Right lobe of liver (tissue), 6 donors: ENCODE measurements at regions not wholly inside any gene's neighbourhood (a gene's known extent, or its start where the extent isn't known, plus 50 kb on each side); places are given as distances from the start of the nearest gene placed in this dataset.

ENCODE experiments used
- ATAC-seq, 4 donors: fragments of 200-7000 bp; cut with Tn5 transposase; one replicate each; pipeline ENCODE4 v1.9.1; 2020; ENCODE audit warnings: mild to moderate bottlenecking in 4 of 4, moderate library complexity in 4 of 4
- DNase-seq, 3 donors: peaks; one replicate each; pipeline ENCODE4 v3.0.0-alpha.2; 2020
- H3K27ac ChIP-seq, 3 donors: fragments of 200-600 bp; one replicate each; pipeline ENCODE4 v1.8.0; 2022
- H3K27me3 ChIP-seq, 2 donors: fragments of 200-600 bp; one replicate each; pipeline ENCODE4 v1.8.0; 2022
- H3K36me3 ChIP-seq, 4 donors: fragments of 200-600 bp; sonication (generic) in 1 of 4; one replicate each; pipeline versions ENCODE4 v1.5.1 to v1.8.0; 2017 to 2022; ENCODE audit warnings: control low read depth in 1 of 4
- H3K4me1 ChIP-seq, 4 donors: fragments of 200-600 bp; sonication (generic) in 1 of 4; one replicate each; pipeline versions ENCODE4 v1.5.1 to v1.8.0; 2017 to 2022; ENCODE audit warnings: control low read depth in 1 of 4
- H3K4me3 ChIP-seq, 3 donors: fragments of 200-600 bp; one replicate each; pipeline ENCODE4 v1.8.0; 2022
- H3K9me3 ChIP-seq, 4 donors: fragments of 200-600 bp; sonication (generic) in 1 of 4; one replicate each; pipeline versions ENCODE4 v1.5.1 to v1.8.0; 2017 to 2022; ENCODE audit warnings: control low read depth in 1 of 4
- CTCF ChIP-seq, 4 donors: fragments of 200-600 bp in 3 of 4; fragments of 450-650 bp in 1 of 4; IDR thresholded peaks; one replicate each; pipeline versions ENCODE4 v1.5.1 to v1.8.0; 2016 to 2022; ENCODE audit warnings: antibody characterized with exemption in 4 of 4, mild to moderate bottlenecking in 2 of 4
- POLR2A ChIP-seq: fragments of 450-650 bp; IDR thresholded peaks from one replicate; pipeline ENCODE4 v1.6.1; 2017; ENCODE audit warnings: antibody characterized with exemption, mild to moderate bottlenecking
- WGBS: methylation state at CpG from one replicate; pipeline ENCODE4 v1.1.6; 2018; ENCODE audit warnings: low coverage, low lambda C conversion rate; ENCODE audit not compliant: insufficient coverage; ENCODE audit errors: missing lambda C conversion rate; 5-methylcytosine and 5-hydroxymethylcytosine counted together
- intact Hi-C, 2 donors: fragments of 100-400 bp; cut with DNase I; formaldehyde crosslinking; loops; one replicate each; pipeline versions ENCODE4 v1.11.2 to v1.14.1; 2022
- donor health status: DM: no; HTN: yes; CAD: no.
- donor health status: DM: no; HTN: no; CAD: no.
- donor health status: DM: no; HTN: no; CAD: no.
- donor health status: DM: no; HTN: yes; CAD: no.
- donor health status: DM: no; HTN: yes; CAD: no.

DNA sequence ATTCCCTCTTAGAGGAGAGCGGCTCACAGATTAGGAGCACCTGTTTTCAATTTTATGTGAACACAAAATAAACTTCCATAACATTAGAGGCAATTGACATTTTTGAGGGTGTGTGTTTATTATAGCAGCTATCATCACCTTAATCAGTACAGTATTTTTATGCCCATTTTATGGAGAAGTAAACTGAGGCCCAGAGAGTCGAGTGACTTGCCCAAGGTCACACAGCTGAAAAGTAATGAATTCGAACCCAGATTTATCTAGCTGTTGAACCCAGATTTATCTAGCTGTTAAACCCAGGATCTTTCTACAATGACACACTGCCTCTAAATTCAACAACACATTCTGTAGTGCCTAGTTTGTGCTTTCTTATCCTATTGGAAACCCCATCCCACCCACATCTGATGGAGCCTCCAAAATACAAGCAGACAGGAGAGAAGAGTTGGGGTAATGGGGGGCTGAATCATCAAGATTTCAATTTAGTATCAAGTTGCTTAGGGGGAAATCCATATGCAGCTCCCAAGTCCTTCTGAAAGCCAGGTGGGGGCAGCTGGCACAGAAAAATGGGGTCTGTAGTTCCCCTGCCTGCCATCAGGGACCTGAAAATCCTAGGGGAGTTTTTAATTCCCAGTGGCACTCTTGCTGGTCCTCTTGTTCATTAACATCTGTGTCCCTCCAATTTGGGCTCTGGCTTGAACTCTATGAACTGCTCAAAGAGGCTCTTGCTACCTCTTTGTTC lies 50.4 kb upstream of the TRA2B start:
- Histone ChIP-seq H3K27me3 (no peaks in the 10 kb centered on the region), H3K27ac (no peak overlapping the region), H3K9me3 (no peaks in the 10 kb centered on the region), H3K4me1 (no peaks in the 10 kb centered on the region), H3K36me3 (no peaks in the 10 kb centered on the region), H3K4me3 (no peak overlapping the region)
- ATAC-seq (no peak), DNase-seq (no peak)
- no peak for TF ChIP-seq CTCF (IDR thresholded peaks at IDR 0.05)
- no peak for TF ChIP-seq POLR2A
- intact Hi-C loops, result no loop called here
- WGBS, result 64% methylated on average over 3 of the region's 3 CpGs
